ENCODE measurements at regions not wholly inside any gene's neighbourhood (a gene's known extent, or its start where the extent isn't known, plus 50 kb on each side); places are given as distances from the start of the nearest gene placed in this dataset.

- TF ChIP-seq CTCF (IDR thresholded peaks at IDR 0.05) (no peak), SIN3A (IDR thresholded peaks at IDR 0.05; ENCODE audit: borderline replicate concordance, insufficient read depth, low read depth, low read length) (no peak), POLR2AphosphoS5 (IDR thresholded peaks at IDR 0.05; ENCODE audit: low read depth, low read length) (no peak)
These were observed 94.2 kb upstream of the DRD2 start for GRCh38 chr11:113569391-113569790.
